NT2/D1 (cell line): ENCODE measurements at regions not wholly inside any gene's neighbourhood (a gene's known extent, or its start where the extent isn't known, plus 50 kb on each side); places are given as distances from the start of the nearest gene placed in this dataset.

Experiments
- DNase-seq: peaks from one replicate; pipeline ENCODE4 v3.0.0-alpha.2; 2011; ENCODE audit warnings: low read depth, low spot score
- H3K27me3 ChIP-seq: 2 replicates; pipeline ENCODE4 v1.6.0; 2011; ENCODE audit warnings: mild to moderate bottlenecking; ENCODE audit not compliant: insufficient read length, insufficient read depth
- H3K36me3 ChIP-seq: 2 replicates; pipeline ENCODE4 v1.6.1; 2011; ENCODE audit warnings: mild to moderate bottlenecking, low read length, mixed read lengths; ENCODE audit not compliant: insufficient read depth, insufficient read length
- H3K4me1 ChIP-seq: 2 replicates; pipeline ENCODE4 v1.5.1; 2011; ENCODE audit not compliant: insufficient read depth, insufficient read length
- H3K4me3 ChIP-seq: 2 replicates; pipeline ENCODE4 v1.5.1; 2011; ENCODE audit warnings: low read depth; ENCODE audit not compliant: insufficient read length
- H3K9ac ChIP-seq: 2 replicates; pipeline ENCODE4 v1.6.0; 2011; ENCODE audit warnings: low read depth; ENCODE audit not compliant: insufficient read length
- H3K9me3 ChIP-seq: 2 replicates; pipeline ENCODE4 v1.5.1; 2011; ENCODE audit warnings: mild to moderate bottlenecking, low read length; ENCODE audit not compliant: insufficient read depth
- SUZ12 ChIP-seq: IDR thresholded peaks from 2 replicates; pipeline ENCODE4 v1.6.1; 2011; ENCODE audit not compliant: insufficient read length, insufficient read depth; ENCODE audit errors: extremely low read depth
- YY1 ChIP-seq: IDR thresholded peaks from 2 replicates; pipeline ENCODE4 v1.6.1; 2011; ENCODE audit not compliant: insufficient read length, insufficient read depth
- ZNF274 ChIP-seq: IDR thresholded peaks from 2 replicates; pipeline ENCODE4 v1.6.1; 2011; ENCODE audit warnings: mild to moderate bottlenecking, low read depth, low read length

- H3K36me3 ChIP-seq: no peaks in the 10 kb centered on the region
- no peaks in the 10 kb centered on the region for H3K27me3 ChIP-seq
- TF ChIP-seq ZNF274 (no peak), YY1 (no peak), SUZ12 (no peak)
- H3K9me3 ChIP-seq: no peaks in the 10 kb centered on the region
- no peak overlapping the region for H3K4me3 ChIP-seq
- no peak overlapping the region for H3K9ac ChIP-seq
- no peak for DNase-seq
- no peaks in the 10 kb centered on the region for H3K4me1 ChIP-seq
Observed at GRCh38 chrX:98028691-98029090, 1145.0 kb downstream of the RPA4 start.

DNA sequence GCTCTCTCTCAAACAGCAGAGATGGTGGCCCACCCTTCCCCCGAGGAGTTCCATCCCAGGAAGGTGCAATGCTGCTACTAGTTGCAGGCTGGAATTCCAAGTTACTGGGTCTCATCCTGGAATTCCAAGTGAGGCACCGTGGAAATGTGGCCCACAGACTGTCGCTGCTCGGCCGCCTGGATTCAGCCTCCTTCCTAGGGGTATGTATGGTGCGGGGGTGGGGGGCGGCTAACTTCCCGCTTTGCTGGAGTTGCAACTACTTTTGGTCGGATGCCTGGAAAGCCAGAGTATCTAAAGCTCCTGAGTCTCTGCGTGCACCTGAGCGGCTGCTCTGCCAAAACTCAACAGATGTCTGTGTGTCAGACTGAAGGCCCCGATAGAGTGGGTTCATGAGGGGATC lies 1146.2 kb downstream of the RPA4 start:
- no peaks in the 10 kb centered on the region for H3K9me3 ChIP-seq
- H3K36me3 ChIP-seq: no peaks in the 10 kb centered on the region
- H3K27me3 ChIP-seq: no peaks in the 10 kb centered on the region
- H3K4me3 ChIP-seq: no peak overlapping the region
- no peaks in the 10 kb centered on the region for H3K4me1 ChIP-seq
- TF ChIP-seq ZNF274 (no peak), YY1 (no peak), SUZ12 (no peak)
- no peak overlapping the region for H3K9ac ChIP-seq
- DNase-seq: no peak

GRCh38 chrX:98057176-98057575 lies 1173.5 kb downstream of the RPA4 start:
- no peak for TF ChIP-seq SUZ12
- TF ChIP-seq ZNF274: no peak
- no peak for TF ChIP-seq YY1
- no peaks in the 10 kb centered on the region for H3K36me3 ChIP-seq
- no peak overlapping the region for H3K9ac ChIP-seq
- H3K4me3 ChIP-seq: no peak overlapping the region
- DNase-seq: no peak
- no peaks in the 10 kb centered on the region for H3K9me3 ChIP-seq
- H3K4me1 ChIP-seq: no peaks in the 10 kb centered on the region
- no peaks in the 10 kb centered on the region for H3K27me3 ChIP-seq

- H3K4me1 ChIP-seq: no peaks in the 10 kb centered on the region
- TF ChIP-seq YY1: no peak
- TF ChIP-seq ZNF274: no peak
- no peak for TF ChIP-seq SUZ12
- no peak for DNase-seq
- no peaks in the 10 kb centered on the region for H3K27me3 ChIP-seq
- H3K9me3 ChIP-seq: no peaks in the 10 kb centered on the region
- H3K9ac ChIP-seq: no peak overlapping the region
- no peak overlapping the region for H3K4me3 ChIP-seq
- H3K36me3 ChIP-seq: no peaks in the 10 kb centered on the region
Observed at GRCh38 chrX:98065151-98065550, 1181.4 kb downstream of the RPA4 start.

DNA sequence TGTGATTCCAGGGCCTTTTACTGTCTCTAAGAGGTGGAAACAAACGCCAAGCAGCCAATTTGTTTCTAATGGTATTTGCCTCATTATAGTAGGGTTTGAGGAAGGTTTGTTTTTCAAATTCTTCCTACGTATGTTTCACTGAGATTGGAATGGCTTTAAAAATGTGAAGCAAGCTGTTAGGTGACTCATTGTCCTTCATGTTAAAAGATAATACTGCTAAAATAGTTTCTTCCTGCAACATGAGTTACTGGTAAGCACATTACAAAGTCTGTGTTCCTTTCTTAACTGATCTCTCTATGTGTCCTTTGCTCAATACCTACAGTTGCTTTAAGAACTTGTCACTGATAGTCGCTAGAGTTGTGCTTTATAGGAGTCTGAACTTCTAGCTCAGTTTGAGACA lies 1183.9 kb downstream of the RPA4 start:
- Histone ChIP-seq H3K4me3 (no peak overlapping the region), H3K9me3 (no peaks in the 10 kb centered on the region), H3K27me3 (no peaks in the 10 kb centered on the region), H3K36me3 (no peaks in the 10 kb centered on the region), H3K4me1 (no peaks in the 10 kb centered on the region), H3K9ac (no peak overlapping the region)
- DNase-seq: no peak
- no peak for TF ChIP-seq SUZ12
- no peak for TF ChIP-seq ZNF274
- TF ChIP-seq YY1: no peak

- DNase-seq: no peak
- TF ChIP-seq ZNF274: no peak
Observed at GRCh38 chrX:98068024-98068580, 1184.4 kb downstream of the RPA4 start.

GRCh38 chrX:98071331-98071730 lies 1187.6 kb downstream of the RPA4 start:
- H3K4me1 ChIP-seq: no peaks in the 10 kb centered on the region
- H3K4me3 ChIP-seq: no peak overlapping the region
- DNase-seq: no peak
- H3K9me3 ChIP-seq: no peaks in the 10 kb centered on the region
- no peaks in the 10 kb centered on the region for H3K27me3 ChIP-seq
- H3K9ac ChIP-seq: no peak overlapping the region
- H3K36me3 ChIP-seq: no peaks in the 10 kb centered on the region
- TF ChIP-seq ZNF274 (no peak), YY1 (no peak), SUZ12 (no peak)

More at GRCh38 chrX:98068024-98068580, 1184.4 kb downstream of the RPA4 start:
- Histone ChIP-seq H3K9ac (no peak overlapping the region), H3K36me3 (no peaks in the 10 kb centered on the region), H3K9me3 (no peaks in the 10 kb centered on the region), H3K27me3 (no peaks in the 10 kb centered on the region), H3K4me3 (no peak overlapping the region), H3K4me1 (no peaks in the 10 kb centered on the region)

GRCh38 chrX:98077440-98077839 lies 1193.7 kb downstream of the RPA4 start:
- no peak for DNase-seq
- TF ChIP-seq SUZ12 (no peak), YY1 (no peak), ZNF274 (no peak)
- no peaks in the 10 kb centered on the region for H3K9me3 ChIP-seq
- no peaks in the 10 kb centered on the region for H3K4me1 ChIP-seq
- no peak overlapping the region for H3K4me3 ChIP-seq
- H3K36me3 ChIP-seq: no peaks in the 10 kb centered on the region
- H3K9ac ChIP-seq: no peak overlapping the region
- H3K27me3 ChIP-seq: no peaks in the 10 kb centered on the region
